ENCODE measurements at regions not wholly inside any gene's neighbourhood (a gene's known extent, or its start where the extent isn't known, plus 50 kb on each side); places are given as distances from the start of the nearest gene placed in this dataset.
A peak's percentile ranks its signal among the peaks of the same experiment; 100 is the strongest.

GRCh38 chr9:78437296-78437695, 140.4 kb downstream of the PSAT1 start:
- DNase-seq (ENCODE audit: low read depth) = no peak
- H3K4me3 ChIP-seq (ENCODE audit: low read depth, low read length) = no peak overlapping the region
- TF ChIP-seq CTCF (IDR thresholded peaks at IDR 0.05; ENCODE audit: insufficient read depth, low read depth, low read length) = no peak

DNA sequence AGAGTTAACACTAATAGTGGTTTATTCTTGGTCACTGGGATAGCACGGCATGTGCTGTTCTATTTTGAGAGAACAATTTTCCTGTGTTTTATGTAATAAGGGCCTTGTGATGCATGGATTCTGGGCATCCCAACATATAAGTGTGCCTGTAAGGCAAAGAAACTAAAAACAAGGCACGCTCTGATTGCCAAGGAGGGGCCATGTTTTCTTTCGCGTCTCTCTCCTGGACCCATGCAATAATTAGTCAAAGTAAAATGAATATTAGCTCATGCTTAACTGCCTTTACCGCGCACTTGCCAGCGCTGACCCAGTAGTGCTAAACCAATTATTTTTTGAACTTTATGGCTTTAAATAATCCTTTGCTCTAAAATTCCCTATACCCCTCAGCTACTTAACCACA, 140.9 kb downstream of the PSAT1 start:
- no peak overlapping the region for H3K4me3 ChIP-seq (ENCODE audit: low read depth, low read length)
- no peak for DNase-seq (ENCODE audit: low read depth)
- TF ChIP-seq CTCF (IDR thresholded peaks at IDR 0.05; ENCODE audit: insufficient read depth, low read depth, low read length) = no peak

DNA sequence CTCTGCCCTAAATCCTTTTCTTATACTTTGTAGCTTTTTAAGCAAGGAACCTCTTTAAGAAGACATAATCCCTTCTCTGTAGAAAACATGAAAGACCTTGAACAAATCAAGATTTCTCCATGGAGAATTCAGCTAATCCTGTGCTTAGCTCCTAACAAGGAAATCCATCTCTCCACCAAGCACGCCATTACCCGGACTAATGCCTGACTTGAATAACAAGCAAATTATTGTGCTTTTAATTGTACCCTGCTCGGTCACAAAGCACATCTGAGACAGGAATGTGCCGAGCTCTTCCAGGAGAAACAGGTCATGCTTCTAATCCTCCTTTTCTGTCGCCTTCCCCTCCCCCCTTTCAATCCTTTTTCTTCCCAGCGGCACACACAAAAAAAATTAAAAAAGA, 141.3 kb downstream of the PSAT1 start:
- DNase-seq (ENCODE audit: low read depth) = no peak
- TF ChIP-seq CTCF (IDR thresholded peaks at IDR 0.05; ENCODE audit: insufficient read depth, low read depth, low read length) = no peak
- H3K4me3 ChIP-seq (ENCODE audit: low read depth, low read length) = no peak overlapping the region

- H3K4me3 ChIP-seq (ENCODE audit: low read depth, low read length) = no peak overlapping the region
- TF ChIP-seq CTCF (IDR thresholded peaks at IDR 0.05; ENCODE audit: insufficient read depth, low read depth, low read length) = no peak
- DNase-seq (ENCODE audit: low read depth) = no peak
These were observed 141.9 kb downstream of the PSAT1 start for GRCh38 chr9:78438780-78439179.

GRCh38 chr9:78439190-78439865, 142.4 kb downstream of the PSAT1 start:
- peak; percentile 95 for TF ChIP-seq CTCF (IDR thresholded peaks at IDR 0.05; ENCODE audit: insufficient read depth, low read depth, low read length)
- H3K4me3 ChIP-seq (ENCODE audit: low read depth, low read length) = no peak overlapping the region
- peak; percentile 87 for DNase-seq (ENCODE audit: low read depth)

DNA sequence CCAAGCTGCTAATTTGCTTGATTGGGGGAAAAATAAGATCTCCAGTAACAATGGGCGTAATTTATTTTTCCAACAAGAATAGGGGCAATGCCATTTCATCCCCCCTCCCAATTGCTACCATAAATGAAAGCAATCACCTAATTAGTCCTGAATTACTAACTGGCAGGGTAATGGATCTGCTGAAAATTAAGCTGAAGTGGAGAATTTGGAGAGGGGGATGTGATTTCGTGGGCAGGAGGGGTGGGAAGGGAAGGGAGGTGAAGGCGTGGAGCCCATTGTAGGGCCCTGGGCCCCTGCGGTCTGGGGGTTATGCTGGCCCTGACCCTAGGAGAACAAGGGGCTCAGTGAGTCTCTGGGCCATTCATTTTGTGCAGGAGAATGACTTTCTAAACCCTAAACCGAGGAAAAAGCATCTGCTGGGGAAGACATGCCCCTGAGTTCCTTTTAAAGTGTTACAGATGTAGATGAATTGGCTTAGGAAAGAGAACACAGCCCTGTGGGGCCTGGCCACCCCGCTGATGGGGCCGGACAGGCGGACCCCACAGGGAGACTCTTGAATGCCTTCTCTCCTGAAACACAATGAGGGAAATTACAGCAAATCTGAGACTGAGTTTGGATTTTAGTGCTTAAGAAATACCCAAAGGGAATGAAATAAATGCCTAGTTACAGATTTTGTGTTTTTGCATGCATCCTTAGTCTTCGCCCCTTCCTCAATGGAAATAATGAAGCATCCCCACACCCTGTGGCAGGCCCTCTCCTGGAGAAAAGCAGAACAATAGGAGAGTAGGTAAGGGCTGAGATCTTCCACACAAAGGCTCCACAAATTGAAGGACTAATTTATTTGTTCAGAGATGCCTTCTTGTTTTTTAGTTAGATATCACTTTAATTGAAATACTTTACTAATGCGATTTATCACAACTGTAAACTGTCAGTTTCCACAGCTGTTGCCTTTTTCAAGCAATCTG, 143.2 kb downstream of the PSAT1 start:
- no peak for TF ChIP-seq CTCF (IDR thresholded peaks at IDR 0.05; ENCODE audit: insufficient read depth, low read depth, low read length)
- H3K4me3 ChIP-seq (ENCODE audit: low read depth, low read length) = no peak overlapping the region
- no peak for DNase-seq (ENCODE audit: low read depth)

Data from fibroblast of villous mesenchyme (primary cell).